Right kidney (tissue), 1 donor: ENCODE measurements at regions not wholly inside any gene's neighbourhood (a gene's known extent, or its start where the extent isn't known, plus 50 kb on each side); places are given as distances from the start of the nearest gene placed in this dataset.
A peak's percentile ranks its signal among the peaks of the same experiment; 100 is the strongest.
"Not testable (repeated sequence)": the region's sequence is repeated elsewhere in the genome, so short reads cannot be mapped to it uniquely, and the experiment has no call there.

Experiments
- DNase-seq: peaks from one replicate; pipeline ENCODE4 v3.0.0-alpha.2; 2016

- no peak for DNase-seq
These were observed 482.7 kb upstream of the CD180 start for GRCh38 chr5:67679184-67679841.

- DNase-seq, result no peak
These were observed 482.0 kb upstream of the CD180 start for GRCh38 chr5:67678594-67678993.

GRCh38 chr5:67677422-67677970, 480.9 kb upstream of the CD180 start:
- no peak for DNase-seq

- DNase-seq, result no peak
These were observed 480.3 kb upstream of the CD180 start for GRCh38 chr5:67676863-67677262.

GRCh38 chr5:67674159-67674655, 477.6 kb upstream of the CD180 start:
- no peak for DNase-seq

GRCh38 chr5:67673618-67674017, 477.0 kb upstream of the CD180 start:
- DNase-seq, result no peak

- DNase-seq, result no peak
These were observed 476.6 kb upstream of the CD180 start for GRCh38 chr5:67673180-67673579.

- no peak for DNase-seq
These were observed 476.0 kb upstream of the CD180 start for GRCh38 chr5:67672636-67673035.

- DNase-seq, result no peak
These were observed 473.3 kb upstream of the CD180 start for GRCh38 chr5:67669916-67670315.

- DNase-seq, result no peak
These were observed 463.6 kb upstream of the CD180 start for GRCh38 chr5:67660149-67660548.

- no peak for DNase-seq
These were observed 462.7 kb upstream of the CD180 start for GRCh38 chr5:67659288-67659687.

- no peak for DNase-seq
These were observed 460.5 kb upstream of the CD180 start for GRCh38 chr5:67657055-67657454.

GRCh38 chr5:67652201-67652600, 455.6 kb upstream of the CD180 start:
- no peak for DNase-seq

GRCh38 chr5:67651180-67651579, 454.6 kb upstream of the CD180 start:
- DNase-seq, result no peak

- peak; percentile 19 for DNase-seq
These were observed 451.6 kb upstream of the CD180 start for GRCh38 chr5:67648201-67648671.

- DNase-seq, result no peak
These were observed 451.2 kb upstream of the CD180 start for GRCh38 chr5:67647772-67648171.

- no peak for DNase-seq
These were observed 447.8 kb upstream of the CD180 start for GRCh38 chr5:67644221-67644920.

GRCh38 chr5:67643536-67643935, 446.9 kb upstream of the CD180 start:
- no peak for DNase-seq

GRCh38 chr5:67639976-67640375, 443.4 kb upstream of the CD180 start:
- DNase-seq, result no peak

- DNase-seq, result no peak
These were observed 442.7 kb upstream of the CD180 start for GRCh38 chr5:67639313-67639712.

- DNase-seq, result no peak
These were observed 440.4 kb upstream of the CD180 start for GRCh38 chr5:67636850-67637524.

GRCh38 chr5:67636091-67636490, 439.5 kb upstream of the CD180 start:
- DNase-seq, result no peak

- DNase-seq, result not testable (repeated sequence)
These were observed 430.5 kb upstream of the CD180 start for GRCh38 chr5:67627079-67627478.
